Ascending aorta (tissue), 2 donors: ENCODE measurements at regions not wholly inside any gene's neighbourhood (a gene's known extent, or its start where the extent isn't known, plus 50 kb on each side); places are given as distances from the start of the nearest gene placed in this dataset.

Experiments used
- DNase-seq, 2 donors: peaks; one replicate each; pipeline ENCODE4 v3.0.0-alpha.2; 2019; ENCODE audit warnings: low spot score in 2 of 2
- H3K27ac ChIP-seq, 2 donors: fragments of 200-600 bp; sonication (generic); one replicate each; pipeline ENCODE4 v1.5.1; 2016 to 2017; ENCODE audit warnings: mild to moderate bottlenecking in 1 of 2
- H3K27me3 ChIP-seq: fragments of 200-600 bp; sonication (generic); one replicate; pipeline ENCODE4 v1.5.1; 2017
- H3K36me3 ChIP-seq, 2 donors: fragments of 200-600 bp; sonication (generic); one replicate each; pipeline ENCODE4 v1.5.1; 2016
- H3K4me1 ChIP-seq, 2 donors: fragments of 200-600 bp; sonication (generic); one replicate each; pipeline ENCODE4 v1.5.1; 2016 to 2017; ENCODE audit warnings: mild to moderate bottlenecking in 1 of 2
- H3K4me3 ChIP-seq, 2 donors: fragments of 200-600 bp; sonication (generic); one replicate each; pipeline ENCODE4 v1.5.1; 2016 to 2017; ENCODE audit warnings: mild to moderate bottlenecking in 1 of 2
- H3K9me3 ChIP-seq, 2 donors: fragments of 200-600 bp; sonication (generic); one replicate each; pipeline ENCODE4 v1.5.1; 2016
- CTCF ChIP-seq, 3 experiments: fragments of 200-600 bp in 2 of 3; fragments of 450-650 bp in 1 of 3; sonication (generic) in 2 of 3; IDR thresholded peaks; one replicate each; pipeline ENCODE4 v1.5.1; 2016 to 2019; ENCODE audit warnings: antibody characterized with exemption in 3 of 3, mild to moderate bottlenecking in 1 of 3, moderate library complexity in 1 of 3
- intact Hi-C: fragments of 100-400 bp; cut with DNase I; formaldehyde crosslinking; loops from one replicate; pipeline ENCODE4 v1.15.1; 2023

- Histone ChIP-seq H3K36me3 (no peaks in the 10 kb centered on the region), H3K27me3 (no peaks in the 10 kb centered on the region), H3K9me3 (no peaks in the 10 kb centered on the region), H3K4me1 (no peaks in the 10 kb centered on the region), H3K27ac (no peak overlapping the region), H3K4me3 (no peak overlapping the region)
- intact Hi-C loops, result no loop called here
- DNase-seq, result no peak
- TF ChIP-seq CTCF (IDR thresholded peaks at IDR 0.05), result no peak
Observed at GRCh38 chr2:52732849-52733395, 1034.7 kb upstream of the CHAC2 start.

GRCh38 chr2:52724585-52724984 lies 1043.0 kb upstream of the CHAC2 start:
- intact Hi-C loops, result no loop called here
- Histone ChIP-seq H3K27me3 (no peaks in the 10 kb centered on the region), H3K36me3 (no peaks in the 10 kb centered on the region), H3K4me3 (no peak overlapping the region), H3K27ac (no peak overlapping the region), H3K9me3 (no peaks in the 10 kb centered on the region), H3K4me1 (no peaks in the 10 kb centered on the region)
- no peak for DNase-seq
- TF ChIP-seq CTCF (IDR thresholded peaks at IDR 0.05), result no peak

- Histone ChIP-seq H3K4me1 (no peaks in the 10 kb centered on the region), H3K4me3 (no peak overlapping the region), H3K27ac (no peak overlapping the region), H3K9me3 (no peaks in the 10 kb centered on the region), H3K36me3 (no peaks in the 10 kb centered on the region), H3K27me3 (no peaks in the 10 kb centered on the region)
- DNase-seq, result no peak
- intact Hi-C loops, result no loop called here
- TF ChIP-seq CTCF (IDR thresholded peaks at IDR 0.05), result no peak
Observed at GRCh38 chr2:52717836-52718235, 1049.8 kb upstream of the CHAC2 start.

- TF ChIP-seq CTCF (IDR thresholded peaks at IDR 0.05), result no peak
- Histone ChIP-seq H3K4me1 (no peaks in the 10 kb centered on the region), H3K4me3 (no peak overlapping the region), H3K36me3 (no peaks in the 10 kb centered on the region), H3K27me3 (no peaks in the 10 kb centered on the region), H3K27ac (no peak overlapping the region), H3K9me3 (no peaks in the 10 kb centered on the region)
- intact Hi-C loops, result no loop called here
- no peak for DNase-seq
Observed at GRCh38 chr2:52710810-52711618, 1056.6 kb upstream of the CHAC2 start.

GRCh38 chr2:52704251-52704650 lies 1063.4 kb upstream of the CHAC2 start:
- H3K4me1 ChIP-seq, result no peaks in the 10 kb centered on the region
- H3K27ac ChIP-seq, result no peak overlapping the region
- H3K9me3 ChIP-seq, result no peaks in the 10 kb centered on the region
- no peak for DNase-seq
- no peak overlapping the region for H3K4me3 ChIP-seq
- no peak for TF ChIP-seq CTCF (IDR thresholded peaks at IDR 0.05)
- intact Hi-C loops, result no loop called here
- no peaks in the 10 kb centered on the region for H3K36me3 ChIP-seq
- H3K27me3 ChIP-seq, result no peaks in the 10 kb centered on the region
